Glutamatergic neuron (in vitro differentiated cells): ENCODE measurements at regions not wholly inside any gene's neighbourhood (a gene's known extent, or its start where the extent isn't known, plus 50 kb on each side); places are given as distances from the start of the nearest gene placed in this dataset.

Experiments
- DNase-seq: peaks from one replicate; pipeline ENCODE4 v3.0.0; 2022
- H3K27ac Mint-ChIP-seq: one replicate; pipeline ENCODE4 v1.8.0; 2020; ENCODE audit warnings: mild to moderate bottlenecking, mixed read lengths, inconsistent platforms; ENCODE audit not compliant: unreplicated experiment
- H3K27me3 Mint-ChIP-seq: one replicate; pipeline ENCODE4 v1.8.0; 2020; ENCODE audit warnings: mild to moderate bottlenecking, moderate library complexity, mixed read lengths, inconsistent platforms; ENCODE audit not compliant: unreplicated experiment
- H3K36me3 Mint-ChIP-seq: one replicate; pipeline ENCODE4 v1.8.0; 2020; ENCODE audit warnings: mild to moderate bottlenecking, mixed read lengths, inconsistent platforms; ENCODE audit not compliant: unreplicated experiment
- H3K4me1 Mint-ChIP-seq: one replicate; pipeline ENCODE4 v1.8.0; 2020; ENCODE audit warnings: mild to moderate bottlenecking, low read depth, mixed read lengths, inconsistent platforms; ENCODE audit not compliant: unreplicated experiment
- H3K4me3 Mint-ChIP-seq: one replicate; pipeline ENCODE4 v1.8.0; 2020; ENCODE audit warnings: mild to moderate bottlenecking, mixed read lengths, inconsistent platforms; ENCODE audit not compliant: unreplicated experiment
- H3K9me3 Mint-ChIP-seq: one replicate; pipeline ENCODE4 v1.8.0; 2020; ENCODE audit warnings: mild to moderate bottlenecking, moderate library complexity, mixed read lengths, inconsistent platforms; ENCODE audit not compliant: unreplicated experiment
- CTCF ChIP-seq: fragments of 200-600 bp; sonication (generic); IDR thresholded peaks from one replicate; pipeline ENCODE4 v1.5.0; 2021; ENCODE audit not compliant: partially characterized antibody, unreplicated experiment

GRCh38 chr5:23027331-23027730 lies 174.2 kb upstream of the CDH12 start:
- no peak for DNase-seq
- Mint-ChIP-seq H3K4me1 (peaks cover 16% of the 10 kb centered on the region), H3K4me3 (no peak overlapping the region), H3K36me3 (no peaks in the 10 kb centered on the region), H3K27me3 (no peaks in the 10 kb centered on the region), H3K27ac (no peak overlapping the region), H3K9me3 (no peaks in the 10 kb centered on the region)
- TF ChIP-seq CTCF: no peak

DNA sequence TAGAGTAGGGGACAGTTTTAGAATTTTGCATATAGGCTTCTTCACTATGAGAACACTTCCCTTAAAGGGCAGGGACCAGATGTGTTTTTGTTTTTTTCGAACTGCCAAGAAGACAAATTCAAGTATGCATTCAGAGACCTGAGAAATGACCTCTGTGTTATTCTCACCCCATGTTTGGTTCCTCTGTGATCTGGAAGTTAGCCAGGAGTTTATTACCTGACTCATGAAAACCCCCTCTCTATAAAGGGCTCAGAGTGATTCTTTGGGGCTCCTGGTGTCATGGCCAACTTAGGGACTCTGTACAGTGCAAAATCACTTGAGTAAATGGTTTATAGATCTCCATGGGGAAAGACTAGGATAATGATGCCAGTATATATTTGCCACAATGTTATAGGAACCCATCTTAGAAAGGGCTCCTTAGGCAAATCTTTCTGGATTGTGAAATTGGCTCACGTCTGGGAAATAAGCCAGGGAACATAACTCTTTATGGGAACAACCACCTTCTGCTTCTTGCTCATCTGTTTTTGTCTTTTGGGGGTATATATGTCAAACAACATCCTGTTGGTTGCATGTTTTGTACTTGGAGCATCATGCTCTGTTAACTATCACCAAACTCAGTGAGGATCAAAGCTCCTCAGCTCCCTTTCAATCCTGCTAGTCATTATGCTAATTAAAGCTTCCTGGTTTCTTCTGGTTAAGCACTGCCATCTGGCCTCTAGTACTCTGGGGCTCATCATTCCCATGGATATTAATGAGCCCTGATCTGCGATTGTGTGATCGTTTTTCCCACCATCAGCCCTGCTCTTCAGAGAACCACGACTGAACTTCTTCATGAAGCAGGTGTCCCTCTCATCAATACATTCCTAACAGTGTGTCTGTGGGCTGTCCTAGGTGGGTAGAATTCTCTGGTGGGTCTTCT lies 173.4 kb upstream of the CDH12 start:
- DNase-seq: no peak
- Mint-ChIP-seq H3K4me3 (no peak overlapping the region), H3K27me3 (no peaks in the 10 kb centered on the region), H3K36me3 (no peaks in the 10 kb centered on the region), H3K9me3 (no peaks in the 10 kb centered on the region), H3K4me1 (peaks cover 16% of the 10 kb centered on the region), H3K27ac (no peak overlapping the region)
- no peak for TF ChIP-seq CTCF

DNA sequence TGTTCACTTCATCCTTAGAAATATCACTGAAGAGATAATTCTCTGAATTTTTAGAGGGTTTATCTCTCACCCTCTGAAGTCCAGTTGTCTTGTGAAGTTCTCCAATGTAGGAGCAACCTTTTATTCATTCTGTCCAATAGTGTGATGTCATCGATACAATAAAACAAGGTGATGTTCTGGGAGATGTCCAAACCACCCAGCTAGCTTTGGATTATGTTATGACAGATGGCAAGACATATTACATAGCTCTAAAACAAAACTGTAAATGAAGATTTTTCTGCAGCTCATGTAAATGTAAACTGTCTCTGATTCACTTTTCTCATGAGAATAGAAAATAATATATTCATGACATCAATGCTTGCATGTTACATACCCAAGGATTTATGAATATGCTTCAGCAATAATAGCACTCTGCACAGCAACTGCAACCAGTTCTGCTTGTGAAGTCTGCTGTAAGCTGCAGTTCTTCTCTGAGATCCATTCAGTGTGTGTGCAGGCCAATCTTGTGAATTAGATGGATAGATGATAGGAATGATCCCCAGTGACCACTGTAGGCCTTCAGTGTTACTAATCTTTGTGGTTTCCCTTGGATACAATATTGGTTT lies 172.6 kb upstream of the CDH12 start:
- no peak for DNase-seq
- no peak for TF ChIP-seq CTCF
- H3K4me3 Mint-ChIP-seq: no peak overlapping the region
- no peaks in the 10 kb centered on the region for H3K27me3 Mint-ChIP-seq
- H3K36me3 Mint-ChIP-seq: no peaks in the 10 kb centered on the region
- no peak overlapping the region for H3K27ac Mint-ChIP-seq
- no peaks in the 10 kb centered on the region for H3K9me3 Mint-ChIP-seq
- peaks cover 16% of the 10 kb centered on the region for H3K4me1 Mint-ChIP-seq

DNA sequence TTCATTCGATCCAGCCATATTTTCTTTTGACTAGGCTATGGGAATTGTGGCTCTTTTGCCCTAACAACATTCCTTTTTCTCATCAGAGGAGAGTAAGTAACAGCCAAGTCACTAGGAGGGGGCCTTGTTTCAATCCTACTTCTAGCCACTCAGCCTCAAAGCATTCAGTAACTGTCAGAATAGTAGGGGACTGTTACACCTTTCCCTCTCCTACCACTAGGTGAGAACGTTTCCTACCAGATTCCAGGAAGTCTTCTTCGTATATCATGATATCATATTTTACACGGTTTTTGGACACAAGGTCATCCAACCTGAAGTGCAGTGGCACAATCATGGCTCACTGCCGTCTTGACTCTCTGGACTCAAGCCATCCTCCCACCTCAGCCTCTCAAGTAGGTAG lies 171.3 kb upstream of the CDH12 start:
- Mint-ChIP-seq H3K4me3 (no peak overlapping the region), H3K36me3 (no peaks in the 10 kb centered on the region), H3K27ac (no peak overlapping the region), H3K27me3 (no peaks in the 10 kb centered on the region), H3K9me3 (no peaks in the 10 kb centered on the region), H3K4me1 (peaks cover 16% of the 10 kb centered on the region)
- TF ChIP-seq CTCF: no peak
- DNase-seq: no peak

- Mint-ChIP-seq H3K4me1 (peaks cover 5% of the 10 kb centered on the region), H3K27me3 (no peaks in the 10 kb centered on the region), H3K27ac (no peak overlapping the region), H3K4me3 (no peak overlapping the region), H3K36me3 (no peaks in the 10 kb centered on the region), H3K9me3 (no peaks in the 10 kb centered on the region)
- no peak for TF ChIP-seq CTCF
- no peak for DNase-seq
Observed at GRCh38 chr5:23014825-23015224, 161.7 kb upstream of the CDH12 start.
